HG02610 (cell line): ENCODE measurements at regions not wholly inside any gene's neighbourhood (a gene's known extent, or its start where the extent isn't known, plus 50 kb on each side); places are given as distances from the start of the nearest gene placed in this dataset.
A peak's percentile ranks its signal among the peaks of the same experiment; 100 is the strongest.
"Not testable (repeated sequence)": the region's sequence is repeated elsewhere in the genome, so short reads cannot be mapped to it uniquely, and the experiment has no call there.

Experiments used
- ATAC-seq: cut with Tn5 transposase; IDR thresholded peaks from one replicate; pipeline ENCODE4 v1.9.1; 2021; ENCODE audit warnings: mild to moderate bottlenecking, moderate library complexity; ENCODE audit not compliant: unreplicated experiment

- ATAC-seq, result no peak
Measured at GRCh38 chr2:43074592-43075053, 151.8 kb downstream of the ZFP36L2 start.

GRCh38 chr2:43074052-43074451 lies 152.4 kb downstream of the ZFP36L2 start:
- no peak for ATAC-seq

- no peak for ATAC-seq
Measured at GRCh38 chr2:43073401-43073825, 153.0 kb downstream of the ZFP36L2 start.

GRCh38 chr2:43071599-43072550 lies 154.5 kb downstream of the ZFP36L2 start:
- no peak for ATAC-seq

GRCh38 chr2:43070676-43071502 lies 155.5 kb downstream of the ZFP36L2 start:
- ATAC-seq, result no peak

GRCh38 chr2:43070030-43070429 lies 156.4 kb downstream of the ZFP36L2 start:
- ATAC-seq, result no peak

GRCh38 chr2:43068631-43069517 lies 157.5 kb downstream of the ZFP36L2 start:
- no peak for ATAC-seq

- no peak for ATAC-seq
Measured at GRCh38 chr2:43068041-43068533, 158.3 kb downstream of the ZFP36L2 start.

- ATAC-seq, result no peak
Measured at GRCh38 chr2:43067254-43068040, 159.0 kb downstream of the ZFP36L2 start.

- not testable (repeated sequence) for ATAC-seq
Measured at GRCh38 chr2:43066541-43067253, 159.7 kb downstream of the ZFP36L2 start.

GRCh38 chr2:43065871-43066270 lies 160.5 kb downstream of the ZFP36L2 start:
- no peak for ATAC-seq

- no peak for ATAC-seq
Measured at GRCh38 chr2:43065036-43065435, 161.4 kb downstream of the ZFP36L2 start.

- ATAC-seq, result not testable (repeated sequence)
Measured at GRCh38 chr2:43063096-43063495, 163.3 kb downstream of the ZFP36L2 start.

- no peak for ATAC-seq
Measured at GRCh38 chr2:43062058-43062457, 164.3 kb downstream of the ZFP36L2 start.

- ATAC-seq, result no peak
Measured at GRCh38 chr2:43060390-43061016, 165.9 kb downstream of the ZFP36L2 start.

- ATAC-seq, result peak; percentile 72
Measured at GRCh38 chr2:43059183-43059897, 167.1 kb downstream of the ZFP36L2 start.

- ATAC-seq, result no peak
Measured at GRCh38 chr2:43058726-43059110, 167.7 kb downstream of the ZFP36L2 start.
